ENCODE measurements at regions not wholly inside any gene's neighbourhood (a gene's known extent, or its start where the extent isn't known, plus 50 kb on each side); places are given as distances from the start of the nearest gene placed in this dataset.

DNA sequence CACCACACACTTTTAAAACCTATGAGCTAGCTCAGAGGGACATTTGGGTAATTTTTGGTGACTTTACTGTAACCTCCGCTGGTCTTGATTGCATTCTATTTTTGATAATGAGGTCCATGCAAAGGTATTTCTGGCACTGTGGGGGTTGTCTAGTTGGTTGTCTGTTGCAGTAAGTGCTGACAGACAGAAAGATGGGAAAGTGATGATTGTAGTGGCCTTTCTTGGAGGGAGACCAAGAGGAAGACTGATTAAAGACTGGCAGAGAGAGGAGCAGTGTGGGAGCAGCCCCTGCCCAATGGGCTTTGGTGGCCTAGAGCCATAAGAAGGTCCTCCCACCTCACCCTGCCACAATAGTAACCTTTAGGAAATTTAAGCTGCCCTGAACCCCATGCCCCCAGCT, 173.4 kb upstream of the CTBP2 start:
- intact Hi-C loops (cut with DNase I) = no loop called here
- TF ChIP-seq, protein P1, sequence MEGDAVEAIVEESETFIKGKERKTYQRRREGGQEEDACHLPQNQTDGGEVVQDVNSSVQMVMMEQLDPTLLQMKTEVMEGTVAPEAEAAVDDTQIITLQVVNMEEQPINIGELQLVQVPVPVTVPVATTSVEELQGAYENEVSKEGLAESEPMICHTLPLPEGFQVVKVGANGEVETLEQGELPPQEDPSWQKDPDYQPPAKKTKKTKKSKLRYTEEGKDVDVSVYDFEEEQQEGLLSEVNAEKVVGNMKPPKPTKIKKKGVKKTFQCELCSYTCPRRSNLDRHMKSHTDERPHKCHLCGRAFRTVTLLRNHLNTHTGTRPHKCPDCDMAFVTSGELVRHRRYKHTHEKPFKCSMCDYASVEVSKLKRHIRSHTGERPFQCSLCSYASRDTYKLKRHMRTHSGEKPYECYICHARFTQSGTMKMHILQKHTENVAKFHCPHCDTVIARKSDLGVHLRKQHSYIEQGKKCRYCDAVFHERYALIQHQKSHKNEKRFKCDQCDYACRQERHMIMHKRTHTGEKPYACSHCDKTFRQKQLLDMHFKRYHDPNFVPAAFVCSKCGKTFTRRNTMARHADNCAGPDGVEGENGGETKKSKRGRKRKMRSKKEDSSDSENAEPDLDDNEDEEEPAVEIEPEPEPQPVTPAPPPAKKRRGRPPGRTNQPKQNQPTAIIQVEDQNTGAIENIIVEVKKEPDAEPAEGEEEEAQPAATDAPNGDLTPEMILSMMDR (IDR thresholded peaks at IDR 0.05) = no peak
- DNase-seq (no peak), ATAC-seq (no peak)
- Histone ChIP-seq H3K36me3 (no peaks in the 10 kb centered on the region), H3K27me3 (no peaks in the 10 kb centered on the region), H3K27ac (no peak overlapping the region), H3K4me1 (no peaks in the 10 kb centered on the region), H3K4me3 (no peak overlapping the region), H3K9me3 (no peaks in the 10 kb centered on the region)

DNA sequence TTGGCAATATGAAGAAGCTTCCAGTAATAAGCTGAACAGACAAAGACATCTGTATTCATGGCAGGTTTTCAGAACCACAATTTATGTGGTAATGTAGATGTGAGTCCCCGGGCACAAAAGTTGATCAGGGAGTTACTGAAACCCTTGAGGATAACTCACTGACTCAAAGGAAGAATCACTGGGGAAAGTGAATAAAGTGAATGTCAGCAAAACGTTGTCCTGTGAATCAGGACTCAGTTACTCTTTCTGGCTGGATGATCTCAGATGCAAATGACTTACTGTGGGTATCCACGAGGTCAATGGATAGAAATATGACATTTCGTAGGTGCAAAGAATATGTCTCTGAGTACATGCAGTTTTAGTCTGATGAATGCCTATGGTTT, 172.8 kb upstream of the CTBP2 start:
- no peaks in the 10 kb centered on the region for H3K4me1 ChIP-seq
- no peaks in the 10 kb centered on the region for H3K36me3 ChIP-seq
- no peaks in the 10 kb centered on the region for H3K9me3 ChIP-seq
- TF ChIP-seq, protein P1 (IDR thresholded peaks at IDR 0.05) = no peak
- H3K27ac ChIP-seq = no peak overlapping the region
- DNase-seq = no peak
- intact Hi-C loops (cut with DNase I) = no loop called here
- H3K4me3 ChIP-seq = no peak overlapping the region
- H3K27me3 ChIP-seq = no peaks in the 10 kb centered on the region
- no peak for ATAC-seq

DNA sequence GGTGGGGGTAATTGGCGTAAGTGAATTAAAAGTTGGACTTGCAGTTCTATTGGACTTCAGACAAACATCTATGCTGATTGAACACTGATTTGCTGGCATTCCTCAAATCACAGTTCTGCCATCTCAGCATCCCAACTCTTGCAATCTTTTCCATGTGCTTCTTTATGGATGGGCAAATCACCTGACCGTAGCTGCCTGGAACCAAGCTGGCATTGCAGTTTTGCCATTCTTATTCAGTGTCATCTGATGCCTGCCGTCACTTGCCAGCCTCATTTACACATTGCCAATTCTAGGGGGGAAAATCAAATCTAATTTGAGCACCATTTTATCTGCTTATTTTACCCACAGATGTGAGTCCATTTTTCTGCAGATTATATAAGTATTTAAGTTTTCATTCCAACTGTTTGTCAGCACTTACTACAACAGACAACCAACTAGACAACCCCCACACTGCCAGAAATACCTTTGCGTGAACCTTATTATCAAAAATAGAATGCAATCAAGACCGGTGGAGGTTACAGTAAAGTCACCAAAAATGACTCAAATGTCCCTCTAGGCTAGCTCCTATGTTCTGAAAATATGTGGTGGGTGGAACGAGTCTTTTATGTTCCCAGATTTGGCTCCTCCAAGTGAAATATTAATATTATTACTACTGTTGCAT, 172.3 kb upstream of the CTBP2 start:
- Histone ChIP-seq H3K4me1 (no peaks in the 10 kb centered on the region), H3K9me3 (no peaks in the 10 kb centered on the region), H3K27ac (no peak overlapping the region), H3K36me3 (no peaks in the 10 kb centered on the region), H3K4me3 (no peak overlapping the region), H3K27me3 (no peaks in the 10 kb centered on the region)
- TF ChIP-seq, protein P1 (IDR thresholded peaks at IDR 0.05) = no peak
- ATAC-seq (no peak), DNase-seq (no peak)
- intact Hi-C loops (cut with DNase I) = no loop called here

DNA sequence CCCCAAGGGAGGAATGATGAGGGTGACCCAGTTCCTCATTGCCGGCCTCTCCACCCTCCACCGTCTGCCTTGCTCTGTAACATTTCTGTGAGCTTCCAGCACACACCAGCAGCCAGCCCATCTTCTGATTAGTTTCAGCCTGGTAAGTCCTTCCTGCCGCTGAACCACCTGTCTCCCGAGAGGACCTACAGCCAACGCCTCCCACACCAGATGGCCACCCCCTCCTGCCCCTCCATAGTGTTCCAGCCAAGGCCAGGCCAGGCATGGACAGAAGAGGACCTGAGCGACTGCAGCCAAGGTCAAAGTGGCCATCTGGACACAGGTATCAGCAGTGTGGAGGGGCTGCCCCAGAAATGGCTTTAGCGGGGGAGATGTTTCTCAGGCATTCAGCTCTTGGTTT, 170.7 kb upstream of the CTBP2 start:
- H3K27ac ChIP-seq = no peak overlapping the region
- no peak overlapping the region for H3K4me3 ChIP-seq
- H3K4me1 ChIP-seq = no peaks in the 10 kb centered on the region
- ATAC-seq = no peak
- no peak for DNase-seq
- TF ChIP-seq, protein P1 (IDR thresholded peaks at IDR 0.05) = no peak
- no peaks in the 10 kb centered on the region for H3K36me3 ChIP-seq
- H3K27me3 ChIP-seq = no peaks in the 10 kb centered on the region
- intact Hi-C loops (cut with DNase I) = no loop called here
- no peaks in the 10 kb centered on the region for H3K9me3 ChIP-seq

DNA sequence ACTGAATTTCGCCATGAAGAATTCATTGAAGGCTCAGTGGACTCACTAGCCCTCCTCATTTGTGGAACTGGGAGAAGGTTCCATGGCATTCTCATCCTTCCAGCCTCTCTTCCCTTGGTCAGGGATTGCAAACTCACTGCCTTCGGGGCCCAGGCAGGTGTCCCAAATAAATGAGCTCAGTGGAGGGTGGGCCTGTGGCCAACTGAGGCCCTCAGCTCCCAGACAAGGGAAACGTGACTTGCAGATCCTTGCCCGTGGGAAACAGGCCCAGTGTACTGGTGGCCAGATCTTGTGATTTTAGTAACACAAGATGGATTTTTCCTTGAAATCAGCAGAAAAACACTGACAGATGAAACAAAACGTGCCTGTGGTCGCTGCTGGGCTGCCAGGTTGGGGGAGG, 168.7 kb upstream of the CTBP2 start:
- Histone ChIP-seq H3K4me1 (no peaks in the 10 kb centered on the region), H3K36me3 (no peaks in the 10 kb centered on the region), H3K4me3 (no peak overlapping the region), H3K9me3 (no peaks in the 10 kb centered on the region), H3K27ac (no peak overlapping the region), H3K27me3 (no peaks in the 10 kb centered on the region)
- ATAC-seq (no peak), DNase-seq (no peak)
- TF ChIP-seq, protein P1 (IDR thresholded peaks at IDR 0.05) = no peak
- intact Hi-C loops (cut with DNase I) = no loop called here

DNA sequence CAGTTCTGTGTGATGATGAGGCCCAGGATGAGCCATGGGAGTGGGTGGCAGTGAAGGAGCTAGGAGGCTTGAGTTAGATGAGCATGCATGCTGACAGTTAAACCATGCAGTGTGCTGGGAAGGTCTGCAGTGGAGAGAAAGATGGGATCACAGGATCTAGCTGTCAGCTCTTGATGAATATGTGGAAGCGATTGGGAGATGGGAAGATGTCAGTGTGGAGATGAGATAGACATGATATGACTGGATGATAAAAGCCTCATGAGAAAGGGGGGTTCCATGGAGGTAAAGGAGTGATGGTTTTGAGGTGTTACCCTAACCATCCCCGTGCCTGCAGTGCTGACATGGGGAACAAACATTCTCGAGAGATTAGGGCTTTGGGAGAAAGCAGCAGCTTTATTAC, 165.0 kb upstream of the CTBP2 start:
- H3K4me1 ChIP-seq = no peaks in the 10 kb centered on the region
- DNase-seq (no peak), ATAC-seq (no peak)
- no peaks in the 10 kb centered on the region for H3K36me3 ChIP-seq
- no peak overlapping the region for H3K4me3 ChIP-seq
- no peaks in the 10 kb centered on the region for H3K9me3 ChIP-seq
- no peaks in the 10 kb centered on the region for H3K27me3 ChIP-seq
- TF ChIP-seq, protein P1 (IDR thresholded peaks at IDR 0.05) = no peak
- no peak overlapping the region for H3K27ac ChIP-seq
- intact Hi-C loops (cut with DNase I) = no loop called here

All from upper lobe of right lung (tissue), 1 donor.